ENCODE measurements at regions not wholly inside any gene's neighbourhood (a gene's known extent, or its start where the extent isn't known, plus 50 kb on each side); places are given as distances from the start of the nearest gene placed in this dataset.
"Not testable (repeated sequence)": the region's sequence is repeated elsewhere in the genome, so short reads cannot be mapped to it uniquely, and the experiment has no call there.

DNA sequence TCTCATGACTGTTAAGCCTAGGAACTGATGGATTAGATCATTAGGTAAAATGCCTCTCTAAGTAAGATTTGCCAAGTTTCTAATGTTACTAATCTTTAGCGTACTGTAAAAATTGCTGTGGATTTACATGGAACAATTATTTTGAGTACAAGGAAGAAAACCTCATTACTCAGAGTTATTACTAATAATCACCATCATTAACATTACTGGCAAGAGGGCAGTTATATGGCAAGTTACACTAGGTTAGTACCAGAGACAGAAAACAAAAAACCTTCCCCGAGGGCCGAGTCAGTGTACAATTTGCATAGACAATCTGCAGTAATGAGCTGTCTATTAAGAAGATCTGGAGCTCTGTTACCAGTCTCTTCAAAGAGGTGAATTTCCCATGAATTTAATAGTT, 775.6 kb downstream of the GATA3 start:
- FAIRE-seq, result no peak

DNA sequence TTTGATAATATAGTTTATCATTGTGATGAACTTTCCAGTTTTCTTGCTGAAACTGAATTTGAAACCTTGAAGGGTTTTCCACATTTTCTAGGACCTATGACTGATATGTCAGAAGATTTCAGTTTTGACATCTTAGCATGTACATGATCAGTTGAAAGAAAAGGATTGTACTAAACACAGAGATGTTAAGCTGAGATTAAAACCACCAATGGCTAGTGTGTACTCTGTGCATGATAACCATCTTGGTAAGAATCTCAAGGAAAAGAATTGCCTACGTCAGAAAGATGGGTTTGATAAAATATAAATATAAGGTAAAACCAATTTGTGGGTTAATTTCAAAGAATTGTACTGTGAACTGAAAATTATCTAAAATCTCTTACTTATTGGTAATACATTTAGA, 776.4 kb downstream of the GATA3 start:
- no peak for FAIRE-seq

DNA sequence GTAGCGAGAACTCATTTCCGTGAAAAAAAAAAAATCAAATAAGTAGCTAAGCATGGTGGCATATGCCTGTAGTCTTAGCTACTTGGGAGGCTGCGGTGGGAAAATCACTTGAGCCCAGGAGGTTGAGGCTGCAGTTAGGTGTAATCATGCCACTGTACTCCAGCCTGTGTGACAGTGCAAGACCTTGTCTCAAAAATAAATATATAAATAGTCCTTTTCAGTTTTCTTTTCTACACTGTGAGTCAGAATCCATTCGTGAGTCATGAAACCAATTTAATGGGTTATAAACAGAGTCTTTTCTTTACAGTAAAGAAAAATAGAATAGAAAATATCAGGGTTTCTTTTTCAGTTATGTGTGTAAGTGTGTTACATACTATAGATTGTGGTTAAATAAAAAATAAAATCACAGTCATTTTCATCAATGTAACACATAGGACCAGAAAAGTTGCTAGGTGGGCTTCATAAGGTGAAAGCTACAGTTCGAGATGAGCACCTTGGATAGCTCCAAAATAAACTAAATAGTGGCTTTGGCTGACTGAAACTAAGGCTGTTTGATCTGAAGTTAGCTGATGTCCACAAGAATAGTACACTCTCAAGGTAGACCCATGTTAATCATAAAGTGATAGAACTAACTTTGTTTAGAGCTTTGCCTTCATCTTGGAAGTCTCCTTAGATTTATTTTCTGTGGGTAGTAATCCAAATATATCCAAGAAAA, 781.1 kb downstream of the GATA3 start:
- FAIRE-seq, result no peak

DNA sequence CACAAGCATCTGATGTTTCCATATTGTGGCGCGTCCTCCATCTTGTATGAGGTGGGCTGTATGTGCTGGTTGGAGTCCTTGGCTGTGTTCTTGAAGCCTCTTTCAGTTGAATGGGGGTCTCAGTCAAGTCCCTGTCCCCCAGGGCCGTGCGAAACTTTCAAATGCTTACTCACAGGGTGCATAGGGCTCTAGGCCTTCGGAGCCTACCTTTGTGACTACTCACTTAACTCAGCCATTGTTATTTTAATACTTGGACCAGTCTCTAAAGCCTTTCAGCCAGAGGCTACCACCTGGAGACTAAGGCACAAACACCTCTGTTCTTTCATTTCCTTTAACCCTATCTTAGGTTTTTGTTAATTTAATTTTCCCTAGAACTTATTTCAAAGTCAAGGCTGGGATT, 785.9 kb downstream of the GATA3 start:
- FAIRE-seq, result no peak

GRCh38 chr10:8844141-8844540, 789.7 kb downstream of the GATA3 start:
- no peak for FAIRE-seq

- FAIRE-seq, result no peak
Measured at GRCh38 chr10:8852546-8852945, 798.1 kb downstream of the GATA3 start.

- FAIRE-seq, result no peak
Measured at GRCh38 chr10:8853048-8853447, 798.6 kb downstream of the GATA3 start.

DNA sequence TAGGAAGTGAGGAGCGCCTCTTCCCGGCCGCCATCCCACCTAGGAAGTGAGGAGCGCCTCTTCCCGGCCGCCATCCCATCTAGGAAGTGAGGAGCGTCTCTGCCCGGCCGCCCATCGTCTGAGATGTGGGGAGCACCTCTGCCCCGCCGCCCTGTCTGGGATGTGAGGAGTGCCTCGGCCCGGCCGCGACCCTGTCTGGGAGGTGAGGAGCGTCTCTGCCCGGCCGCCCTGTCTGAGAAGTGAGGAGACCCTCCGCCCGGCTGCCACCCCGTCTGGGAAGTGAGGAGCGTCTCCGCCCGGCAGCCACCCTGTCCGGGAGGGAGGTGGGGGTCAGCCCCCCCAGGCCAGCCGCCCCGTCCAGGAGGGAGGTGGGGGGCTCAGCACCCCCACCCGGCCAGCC, 814.4 kb downstream of the GATA3 start:
- FAIRE-seq, result not testable (repeated sequence)

GRCh38 chr10:8873310-8873709, 818.8 kb downstream of the GATA3 start:
- no peak for FAIRE-seq

DNA sequence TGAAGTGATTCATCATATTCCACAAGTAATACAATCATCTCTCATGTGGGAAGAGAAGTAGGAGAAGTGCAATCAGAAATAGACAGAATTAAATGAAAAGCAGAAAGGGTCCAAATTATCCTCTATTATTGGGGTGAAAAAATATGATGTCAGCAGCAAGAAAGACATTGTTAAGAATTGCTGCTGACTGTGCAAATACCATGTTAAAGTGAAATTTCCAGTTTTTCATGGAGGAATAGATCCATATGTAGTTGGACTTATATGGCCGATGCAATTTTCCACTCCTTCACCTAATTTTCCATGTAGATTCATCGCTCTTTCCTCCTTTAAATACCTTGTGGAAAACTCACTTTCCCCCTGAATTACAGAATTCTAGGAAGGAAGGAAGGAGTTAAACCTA, 819.8 kb downstream of the GATA3 start:
- no peak for FAIRE-seq

DNA sequence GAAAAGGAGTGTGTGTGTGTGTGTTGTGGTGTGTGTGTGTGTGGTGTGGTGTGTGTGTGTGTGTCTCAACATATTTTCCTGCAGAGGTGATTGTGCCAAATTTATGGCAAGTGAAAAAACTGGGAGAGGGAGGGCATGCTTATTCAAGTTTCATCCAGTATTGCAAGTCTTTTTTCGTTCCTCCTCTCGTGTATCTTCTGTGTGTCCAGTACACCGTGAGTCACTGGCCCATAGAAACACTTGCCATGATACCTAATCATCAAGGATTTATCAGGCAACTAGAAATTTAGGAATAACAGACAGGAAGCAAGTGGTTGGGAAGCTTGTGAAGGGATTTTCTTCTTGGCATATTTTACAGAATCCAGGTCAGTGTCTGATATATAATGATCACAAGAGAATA, 820.5 kb downstream of the GATA3 start:
- FAIRE-seq, result no peak

DNA sequence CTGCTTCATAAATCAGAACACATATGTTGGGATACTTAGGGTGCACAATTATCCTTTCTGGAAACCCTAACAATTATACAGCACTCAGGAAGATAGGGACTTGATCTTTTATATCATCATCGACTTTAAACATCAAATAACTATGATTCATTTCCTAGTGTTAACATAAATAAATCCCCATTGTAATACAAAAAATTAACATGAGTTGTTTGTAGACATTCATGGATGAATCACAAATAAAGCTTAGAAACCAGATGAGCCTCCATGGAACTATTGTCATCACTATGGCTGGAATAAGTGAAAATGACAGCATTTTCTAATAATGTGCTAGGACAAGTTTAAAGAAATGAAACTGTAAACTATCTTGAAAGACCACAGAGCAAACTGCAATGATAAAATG, 821.7 kb downstream of the GATA3 start:
- no peak for FAIRE-seq

GRCh38 chr10:8889538-8889937, 835.0 kb downstream of the GATA3 start:
- no peak for FAIRE-seq

DNA sequence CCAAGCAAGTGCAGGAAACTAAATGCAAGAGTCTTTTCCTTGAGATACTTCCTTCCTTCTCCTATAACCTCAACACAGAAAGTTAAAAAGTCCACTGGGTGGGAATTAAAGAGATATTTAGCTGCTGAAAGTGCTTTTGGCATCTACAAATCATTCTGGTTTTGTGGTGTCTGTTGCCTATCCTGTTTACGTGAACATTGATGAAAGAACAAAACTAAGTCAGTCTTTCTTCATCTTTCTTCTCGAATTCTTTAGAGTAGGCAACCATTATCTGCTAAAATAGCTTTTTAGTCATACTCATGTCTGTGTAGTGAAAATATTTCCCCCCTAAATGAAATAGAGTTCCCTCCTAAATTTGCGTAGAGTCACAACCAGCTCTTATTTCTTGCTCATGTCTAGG, 838.6 kb downstream of the GATA3 start:
- no peak for FAIRE-seq

DNA sequence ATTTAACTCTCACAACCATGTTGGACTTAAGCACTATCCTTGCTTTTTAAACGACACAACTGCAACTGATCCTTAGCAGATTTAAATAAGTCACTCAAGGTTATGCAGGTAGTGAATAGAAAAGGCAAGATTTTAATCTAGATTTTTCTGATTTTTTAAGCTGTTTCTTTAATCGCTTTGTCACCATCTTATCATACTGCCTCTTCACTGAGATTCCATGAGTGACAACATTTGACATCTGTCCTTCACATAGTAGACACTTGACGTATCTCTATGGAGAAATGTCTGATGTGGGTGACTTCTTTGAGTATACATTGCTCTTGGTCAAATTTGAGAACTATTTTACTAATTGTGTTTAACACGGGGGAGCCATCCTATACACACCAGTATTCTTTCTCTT, 839.7 kb downstream of the GATA3 start:
- FAIRE-seq, result no peak

- no peak for FAIRE-seq
Measured at GRCh38 chr10:8897769-8898168, 843.3 kb downstream of the GATA3 start.

- FAIRE-seq, result no peak
Measured at GRCh38 chr10:8898745-8899330, 844.4 kb downstream of the GATA3 start.

DNA sequence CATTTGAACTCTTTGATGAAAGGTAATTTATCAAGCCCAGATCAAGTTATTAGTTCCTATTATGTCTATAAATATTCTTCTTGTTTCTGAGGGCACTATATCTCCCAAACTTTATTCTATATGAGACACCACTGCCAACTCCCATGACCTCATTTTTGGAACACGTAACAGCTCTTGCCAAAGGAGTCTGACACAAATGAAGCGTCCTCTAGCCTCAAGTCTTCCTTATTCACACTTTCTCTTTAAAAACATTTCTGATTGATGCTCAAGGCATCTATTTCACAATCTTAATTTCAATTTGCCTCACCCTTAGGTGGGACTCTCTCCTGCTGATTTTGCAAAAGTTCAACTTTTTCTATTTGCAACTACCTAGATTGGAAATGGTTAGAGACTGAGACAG, 848.4 kb downstream of the GATA3 start:
- FAIRE-seq, result no peak

DNA sequence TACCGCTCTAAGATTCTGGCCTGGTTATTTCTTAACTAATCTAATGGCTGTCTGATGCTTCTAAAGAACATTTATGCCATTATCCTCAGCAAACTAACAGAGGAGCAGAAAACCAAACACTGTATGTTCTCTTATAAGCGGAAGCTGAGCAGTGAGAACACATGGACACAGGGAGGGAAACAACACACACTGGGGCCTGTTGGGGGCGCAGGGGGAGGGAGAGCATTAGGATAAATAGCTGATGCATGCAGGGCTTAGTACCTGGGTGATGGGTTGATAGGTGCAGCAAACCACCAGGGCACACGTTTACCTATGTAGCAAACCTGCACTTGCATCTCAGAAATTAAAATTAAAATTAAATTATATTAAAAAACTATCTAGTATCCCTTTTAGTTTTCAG, 853.5 kb downstream of the GATA3 start:
- no peak for FAIRE-seq

DNA sequence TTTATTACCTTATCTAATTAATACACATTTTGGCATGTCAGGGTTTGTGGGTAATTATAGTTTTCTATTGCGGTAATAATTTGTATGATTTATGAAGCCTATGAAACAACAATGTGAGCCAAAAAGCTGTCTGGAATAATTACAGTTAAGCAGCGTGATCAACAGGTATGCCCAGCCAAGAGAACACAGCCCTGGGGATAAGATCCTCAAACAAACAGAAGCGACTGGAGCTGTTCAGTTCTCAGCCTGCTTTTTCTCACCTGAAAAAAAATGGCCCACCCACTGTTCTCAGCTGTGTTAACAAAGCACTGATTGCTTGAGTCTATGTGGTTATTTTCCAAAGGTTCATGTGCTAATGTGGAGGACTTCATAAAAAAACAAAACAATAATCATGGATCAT, 855.8 kb downstream of the GATA3 start:
- no peak for FAIRE-seq

DNA sequence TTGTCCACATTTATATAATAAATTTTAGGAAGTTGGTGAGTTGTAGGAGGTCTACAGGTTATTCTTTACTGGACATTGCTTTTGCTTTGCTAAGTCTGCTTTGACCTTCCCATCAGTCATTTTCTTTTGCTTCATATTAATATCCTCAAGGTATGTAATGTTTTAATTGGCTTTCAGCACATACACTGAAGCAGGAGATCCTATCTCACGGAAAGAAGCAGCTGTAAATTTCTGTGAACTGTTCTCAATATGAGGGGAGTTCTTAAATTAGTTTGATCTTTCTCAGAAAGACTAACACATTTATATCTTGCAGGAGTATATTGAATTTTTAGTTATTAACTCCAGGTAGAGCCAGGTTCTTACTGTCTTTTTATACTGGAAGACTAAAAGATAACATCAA, 856.5 kb downstream of the GATA3 start:
- FAIRE-seq, result no peak

DNA sequence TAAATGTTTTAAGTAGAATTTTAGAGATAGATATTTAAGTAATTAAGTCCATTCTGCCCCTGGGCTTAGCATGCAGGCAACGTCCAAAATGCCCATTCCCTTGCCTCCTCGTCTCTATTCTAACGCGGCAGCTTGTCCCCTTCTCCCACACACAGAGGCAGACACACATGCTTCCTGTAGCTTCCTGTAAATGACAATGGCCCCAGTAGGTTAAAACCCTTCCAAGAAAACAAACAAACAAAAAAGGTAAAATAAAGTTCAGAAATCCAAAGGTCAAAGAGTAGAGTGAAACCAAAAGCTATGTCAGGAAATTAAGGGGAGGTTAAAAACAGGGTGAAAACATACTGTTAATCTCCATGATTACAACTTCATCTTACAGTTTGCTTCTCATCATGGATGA, 857.6 kb downstream of the GATA3 start:
- FAIRE-seq, result no peak

- no peak for FAIRE-seq
Measured at GRCh38 chr10:8913720-8914119, 859.2 kb downstream of the GATA3 start.

GRCh38 chr10:8919280-8919679, 864.8 kb downstream of the GATA3 start:
- FAIRE-seq, result no peak

GRCh38 chr10:8921568-8921967, 867.1 kb downstream of the GATA3 start:
- no peak for FAIRE-seq
